NCI-H69 (cell line): ENCODE measurements at regions not wholly inside any gene's neighbourhood (a gene's known extent, or its start where the extent isn't known, plus 50 kb on each side); places are given as distances from the start of the nearest gene placed in this dataset.

Source experiments
- DNase-seq: peaks from one replicate; lab custom pipeline; 2025; lab: John Stamatoyannopoulos, UW

- no peak for DNase-seq
Observed at GRCh38 chr6:143594647-143595046, 83.1 kb upstream of the PHACTR2 start.

GRCh38 chr6:143592335-143592734 lies 80.8 kb upstream of the FUCA2 start:
- DNase-seq = peak; percentile 68

GRCh38 chr6:143591441-143591840 lies 79.9 kb upstream of the FUCA2 start:
- no peak for DNase-seq

- DNase-seq = no peak
Observed at GRCh38 chr6:143589162-143589561, 77.6 kb upstream of the FUCA2 start.

- DNase-seq = no peak
Observed at GRCh38 chr6:143586557-143586956, 75.0 kb upstream of the FUCA2 start.

GRCh38 chr6:143585716-143586115 lies 74.2 kb upstream of the FUCA2 start:
- no peak for DNase-seq

- DNase-seq = no peak
Observed at GRCh38 chr6:143585241-143585640, 73.7 kb upstream of the FUCA2 start.

- no peak for DNase-seq
Observed at GRCh38 chr6:143583542-143584327, 72.2 kb upstream of the FUCA2 start.

- DNase-seq = no peak
Observed at GRCh38 chr6:143581835-143582480, 70.4 kb upstream of the FUCA2 start.

GRCh38 chr6:143579703-143580102 lies 68.2 kb upstream of the FUCA2 start:
- no peak for DNase-seq

GRCh38 chr6:143578054-143578453 lies 66.5 kb upstream of the FUCA2 start:
- DNase-seq = no peak

GRCh38 chr6:143575901-143576426 lies 64.4 kb upstream of the FUCA2 start:
- peak; percentile 12 for DNase-seq

GRCh38 chr6:143575440-143575839 lies 63.9 kb upstream of the FUCA2 start:
- peak; percentile 84 for DNase-seq

GRCh38 chr6:143570147-143570853 lies 58.8 kb upstream of the FUCA2 start:
- peak; percentile 34 for DNase-seq

GRCh38 chr6:143569040-143569439 lies 57.5 kb upstream of the FUCA2 start:
- DNase-seq = peak; percentile 13

GRCh38 chr6:143564484-143565017 lies 53.0 kb upstream of the FUCA2 start:
- no peak for DNase-seq

GRCh38 chr6:143562143-143562542 lies 50.6 kb upstream of the FUCA2 start:
- DNase-seq = no peak
